ENCODE measurements at regions not wholly inside any gene's neighbourhood (a gene's known extent, or its start where the extent isn't known, plus 50 kb on each side); places are given as distances from the start of the nearest gene placed in this dataset.

DNA sequence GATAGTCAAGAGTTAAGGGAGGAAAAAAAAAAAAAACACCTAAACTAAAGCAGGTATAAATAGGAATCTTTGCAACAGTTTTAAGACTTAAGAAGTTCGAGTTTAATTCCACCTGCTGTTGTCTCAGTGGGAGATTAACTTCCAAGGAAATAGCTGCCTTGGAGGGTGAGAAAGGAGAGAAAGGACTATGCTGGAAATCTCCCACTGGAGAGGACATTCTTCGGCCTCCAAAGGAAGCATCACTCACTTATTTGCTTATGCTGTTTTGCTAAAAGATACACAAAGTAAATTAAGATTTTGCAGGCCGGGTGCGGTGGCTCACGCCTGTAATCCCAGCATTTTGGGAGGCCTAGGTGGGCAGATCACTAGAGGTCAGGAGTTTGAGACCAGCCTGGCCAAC lies 317.9 kb upstream of the MPDZ start:
- intact Hi-C loops (cut with DNase I), result no loop called here

DNA sequence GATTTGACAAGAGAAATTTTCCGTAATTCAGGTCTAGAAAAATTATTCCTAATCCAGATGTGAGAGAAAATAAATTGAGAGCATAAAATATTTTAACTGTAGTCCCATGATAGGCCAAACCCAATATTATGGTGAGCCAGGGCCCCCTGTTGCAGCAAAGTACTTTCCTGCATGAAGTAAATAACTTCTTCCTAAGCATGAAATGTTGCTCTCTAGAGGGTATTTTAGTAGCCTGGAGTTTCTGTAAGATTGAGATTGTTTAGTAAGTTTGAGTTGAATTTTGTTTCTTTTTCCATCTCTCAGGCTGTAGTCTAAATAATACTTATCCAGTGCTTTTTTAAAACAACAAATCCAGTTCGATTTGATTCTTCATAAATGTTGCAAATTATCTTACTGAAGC lies 317.5 kb upstream of the MPDZ start:
- no peak for DNase-seq
- intact Hi-C loops (cut with DNase I), result no loop called here

More for the DNA sequence above, 317.9 kb upstream of the MPDZ start:
- DNase-seq, result no peak

DNA sequence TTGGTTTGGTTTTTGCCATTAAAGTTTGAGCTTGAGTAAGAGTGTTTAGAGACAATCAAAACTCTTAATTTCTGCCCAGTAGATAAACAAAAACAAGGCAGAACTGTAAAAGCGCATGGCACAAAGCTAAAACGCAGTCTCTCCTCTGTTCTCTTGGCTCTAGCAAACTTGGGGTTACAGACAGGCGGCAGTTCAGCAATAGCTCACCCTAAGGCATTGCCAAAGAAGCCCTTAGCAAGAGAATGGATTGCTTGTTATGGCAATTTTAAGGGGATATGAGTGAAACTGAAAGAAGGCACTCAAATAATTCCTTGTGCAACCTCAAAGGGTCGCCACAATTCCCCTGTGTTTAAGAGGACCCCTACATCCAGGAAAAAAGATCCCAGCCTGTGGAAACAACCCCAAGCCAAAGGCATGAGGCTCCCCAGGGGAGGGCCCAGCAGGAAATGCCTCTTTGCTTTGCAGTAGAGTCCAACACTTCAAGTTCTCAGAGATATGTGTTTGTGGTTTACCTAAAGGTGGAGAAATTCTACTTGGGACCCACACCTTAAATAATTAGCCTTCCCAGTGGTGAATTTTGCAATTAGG lies 317.0 kb upstream of the MPDZ start:
- intact Hi-C loops (cut with DNase I), result no loop called here
- no peak for DNase-seq

DNA sequence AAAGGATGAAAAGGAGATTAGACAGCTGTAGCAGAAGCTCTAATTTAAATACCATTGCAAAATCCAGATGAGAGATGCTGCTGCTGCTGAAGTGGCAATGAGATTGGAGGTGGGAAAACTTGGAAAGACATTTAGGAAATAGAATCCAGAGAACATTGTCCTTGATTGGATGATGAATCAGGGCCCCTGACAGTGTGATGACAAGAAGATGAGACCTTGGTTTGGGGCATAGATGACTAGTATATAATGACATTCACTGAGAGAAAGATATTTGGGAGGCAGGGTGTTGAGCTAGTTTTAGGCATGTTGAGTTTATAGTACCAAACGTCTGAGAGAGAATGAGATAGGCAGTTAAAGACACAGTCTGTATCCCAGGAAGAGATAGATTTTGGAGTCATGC lies 311.5 kb upstream of the MPDZ start:
- intact Hi-C loops (cut with DNase I), result no loop called here
- DNase-seq, result no peak

DNA sequence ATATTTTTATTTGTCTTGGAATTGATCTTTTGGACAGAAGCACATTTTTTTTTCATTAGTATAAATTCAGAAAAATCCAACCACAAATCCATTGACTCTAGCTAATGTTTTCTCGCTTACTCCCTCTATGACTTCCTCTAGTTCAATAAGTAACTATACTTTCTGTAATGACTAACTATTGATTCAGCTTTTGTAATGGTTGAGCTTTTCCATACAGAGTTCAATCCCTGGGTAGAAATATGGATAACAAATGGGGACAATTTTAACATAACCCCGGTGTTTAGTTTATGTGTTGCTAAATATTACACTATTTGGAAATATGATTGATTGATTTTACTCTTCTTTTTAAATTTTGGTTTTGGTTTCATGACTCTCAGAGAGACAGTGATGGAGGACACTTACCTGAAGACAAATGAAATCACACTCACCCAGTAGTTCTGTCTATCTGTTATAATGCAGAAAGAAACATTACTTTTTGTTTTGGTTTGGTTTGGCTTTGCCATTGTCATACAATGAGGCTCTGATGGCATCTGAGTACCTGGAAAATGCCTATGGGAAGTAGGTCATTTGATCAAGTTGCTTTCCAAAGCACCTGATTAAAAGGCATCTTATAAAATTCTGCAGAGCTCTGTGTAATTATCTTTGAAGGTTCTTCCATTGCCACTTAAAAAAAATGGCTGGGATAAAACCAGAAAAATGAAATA lies 309.7 kb upstream of the MPDZ start:
- DNase-seq, result no peak
- intact Hi-C loops (cut with DNase I), result loop anchor here (5.0 kb wide), 1 partner anchor 147 kb away; no protein-coding TSS in a partner anchor

DNA sequence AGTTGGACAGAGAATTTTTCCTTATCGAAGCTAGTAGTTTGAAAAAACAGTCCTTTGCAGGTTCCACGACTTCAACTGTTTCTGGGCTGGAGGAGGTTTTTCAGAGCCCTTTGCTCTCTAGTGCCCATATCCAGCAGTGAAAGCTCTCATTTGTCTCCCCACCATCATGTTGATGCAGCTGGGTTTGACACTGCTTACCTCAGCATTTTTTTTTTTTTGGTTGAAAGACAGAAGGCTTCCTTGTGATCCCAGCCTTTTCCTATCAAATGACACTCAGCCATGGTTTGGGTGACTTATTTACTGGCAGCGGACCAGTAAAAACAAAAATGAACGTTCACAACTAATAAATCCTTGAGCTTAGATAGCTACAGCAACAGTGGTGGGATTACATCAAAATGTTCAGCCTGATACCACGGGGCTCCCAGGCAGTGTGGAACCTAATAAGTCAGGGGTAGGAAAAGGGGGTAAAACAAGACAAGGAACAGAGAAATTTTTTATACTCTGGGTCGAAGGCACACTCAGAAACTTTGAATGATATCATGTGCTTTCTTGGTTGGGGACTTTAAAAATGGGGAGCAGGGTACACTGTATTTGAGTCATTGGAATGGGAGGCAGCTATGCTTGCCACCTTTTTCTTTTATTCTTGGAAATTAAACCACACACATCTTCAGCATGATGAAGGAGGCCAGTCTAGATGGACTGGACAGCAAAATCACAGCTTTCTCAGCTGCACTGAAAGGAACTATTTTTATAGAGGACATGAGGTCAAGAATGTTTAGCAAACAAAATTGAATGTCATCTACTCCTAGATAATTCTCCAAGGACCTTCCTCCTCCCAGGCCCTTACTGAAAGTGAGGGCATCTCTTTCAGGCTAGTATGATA lies 308.9 kb upstream of the MPDZ start:
- intact Hi-C loops (cut with DNase I), result loop anchor here (5.0 kb wide), 1 partner anchor 146 kb away; no protein-coding TSS in a partner anchor
- peak in 16 of 42 donors; percentile 16 to 59 (median 30) for DNase-seq

DNA sequence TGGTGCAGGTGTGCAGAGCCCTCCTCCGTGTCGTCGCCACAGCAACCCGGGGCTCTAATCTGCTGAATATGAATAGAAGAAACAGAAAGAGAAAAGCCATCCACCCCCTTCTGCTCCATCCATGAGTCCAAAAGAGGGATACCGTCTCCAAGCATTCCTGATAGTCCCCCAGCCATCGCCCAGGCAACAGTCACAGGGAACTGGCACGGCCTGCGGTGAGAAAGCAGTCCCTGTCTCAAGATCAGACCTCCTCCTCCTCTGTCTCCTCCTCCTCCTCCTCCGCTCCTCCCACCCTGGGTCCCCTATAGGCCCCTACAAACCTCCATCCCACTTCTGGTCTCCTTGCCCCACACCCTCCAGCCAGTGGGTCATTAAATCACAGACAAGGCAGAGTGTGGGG lies 308.1 kb upstream of the MPDZ start:
- peak in 36 of 42 donors; percentile 16 to 66 (median 42) for DNase-seq
- intact Hi-C loops (cut with DNase I), result loop anchor here (2.0 to 5.0 kb wide), 2 partner anchors 19 to 145 kb away; no protein-coding TSS in a partner anchor

DNA sequence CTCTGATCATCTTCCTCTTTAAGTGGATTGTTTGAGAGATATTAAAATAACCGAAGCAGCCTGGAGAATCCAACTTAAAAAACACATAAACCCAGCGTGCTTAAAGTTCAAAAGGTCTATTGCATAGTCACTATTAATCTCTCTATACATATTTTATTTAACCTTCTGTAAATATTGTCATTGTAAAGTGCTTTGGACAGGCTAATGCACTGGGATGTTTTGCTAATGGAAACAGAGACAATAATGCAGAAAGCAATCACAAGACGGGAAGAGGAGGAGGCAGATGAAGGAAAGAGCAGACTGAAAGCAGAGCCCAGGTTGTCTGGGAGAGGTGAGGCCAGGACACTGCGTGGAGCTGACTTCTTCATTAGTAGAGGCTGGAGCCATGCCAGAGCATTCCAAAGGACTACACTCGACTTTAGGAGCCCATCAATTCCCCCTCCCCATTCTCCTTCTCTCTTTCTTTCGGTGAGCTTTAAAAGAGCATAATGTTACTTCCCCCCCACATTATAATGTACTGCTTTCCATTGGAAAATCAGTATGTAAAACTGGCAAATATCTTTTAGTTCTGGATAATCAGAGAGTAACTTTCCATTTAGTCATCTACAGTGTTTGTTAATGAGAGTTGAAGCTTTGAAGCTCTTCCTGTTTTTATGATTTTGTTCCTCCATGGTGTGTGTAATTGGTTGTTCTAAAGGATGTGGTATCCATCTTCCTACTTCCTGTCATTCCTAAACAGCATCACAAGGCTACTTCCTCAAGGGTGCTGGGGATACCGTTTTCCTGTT lies 307.3 kb upstream of the MPDZ start:
- intact Hi-C loops (cut with DNase I), result loop anchor here (2.0 to 5.0 kb wide), 2 partner anchors 18 to 144 kb away; no protein-coding TSS in a partner anchor
- DNase-seq, result peak in 5 of 42 donors; percentile 11 to 47 (median 15)

DNA sequence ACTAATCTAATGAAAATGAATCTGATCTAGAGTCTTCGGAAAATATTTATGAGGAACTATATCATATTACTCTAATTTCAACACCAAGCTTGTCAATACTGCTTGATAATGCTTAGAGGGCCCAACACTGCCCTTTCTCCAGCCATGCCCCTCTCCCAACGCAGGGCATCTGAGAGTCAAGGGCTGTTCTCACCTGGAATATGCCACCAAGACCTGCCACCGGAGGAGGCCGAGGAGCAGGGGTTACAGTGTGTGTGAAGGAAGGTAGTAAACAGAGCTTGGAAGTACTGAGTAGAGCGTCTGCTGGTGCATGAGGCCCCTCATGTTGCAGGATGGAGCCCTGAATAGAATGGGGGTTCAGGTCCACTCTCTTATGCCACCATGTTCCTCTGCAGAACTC lies 301.3 kb upstream of the MPDZ start:
- DNase-seq, result no peak
- intact Hi-C loops (cut with DNase I), result no loop called here

DNA sequence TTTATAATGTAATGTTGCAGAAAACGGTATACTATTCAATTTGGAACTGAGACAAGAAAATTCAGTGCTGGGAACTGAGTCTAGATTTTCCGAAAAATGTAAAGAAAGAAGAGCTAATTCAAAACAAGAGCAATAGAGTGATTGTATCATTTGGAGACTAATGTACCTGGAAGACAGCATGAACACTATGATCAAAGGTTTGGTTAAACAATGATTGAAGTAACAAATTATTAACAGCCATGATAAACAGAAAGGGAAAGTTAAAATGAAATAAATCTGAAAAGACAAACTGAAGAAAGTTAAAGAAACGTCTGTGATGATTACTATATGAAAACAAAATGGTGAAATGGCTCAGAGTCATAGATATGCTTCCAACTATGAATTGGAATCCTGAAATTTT lies 300.6 kb upstream of the MPDZ start:
- intact Hi-C loops (cut with DNase I), result no loop called here
- DNase-seq, result no peak

DNA sequence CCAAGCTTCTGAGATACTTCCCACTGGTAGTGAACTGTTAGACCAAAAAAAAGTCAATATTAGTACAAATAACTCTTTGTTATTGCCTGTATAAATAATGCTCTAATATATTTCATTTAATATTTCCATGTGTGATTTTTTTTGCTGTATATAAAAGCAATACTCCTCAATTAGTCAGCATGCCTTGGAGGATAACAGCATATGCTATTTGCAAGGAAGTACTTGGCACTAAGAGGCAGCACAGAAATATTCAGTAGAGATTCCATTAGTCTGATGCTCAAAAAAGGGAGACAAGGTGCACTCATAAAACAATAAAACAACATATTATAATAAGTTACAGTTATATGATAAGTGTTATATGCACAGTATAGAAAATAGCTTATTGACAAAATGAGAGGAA lies 296.6 kb upstream of the MPDZ start:
- no peak for DNase-seq
- intact Hi-C loops (cut with DNase I), result no loop called here

DNA sequence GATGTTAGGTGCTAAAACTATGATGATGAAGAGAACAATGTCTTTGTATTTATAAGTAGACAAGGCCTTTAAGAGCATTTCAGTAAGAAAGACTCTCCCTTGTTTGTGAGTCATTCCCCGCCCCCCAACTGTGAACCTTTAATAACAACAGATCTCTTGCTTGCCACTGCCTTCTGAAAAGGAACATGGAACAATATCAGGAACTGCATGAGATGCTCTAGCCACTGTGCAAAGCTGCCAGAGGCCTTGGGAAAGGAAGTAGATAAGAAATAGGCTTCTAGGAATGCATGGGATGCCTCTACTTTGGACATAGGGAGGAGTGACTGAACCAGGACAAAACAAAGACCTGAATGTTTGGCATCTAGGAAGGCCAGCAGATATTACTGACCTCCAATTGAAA lies 296.1 kb upstream of the MPDZ start:
- DNase-seq, result no peak
- intact Hi-C loops (cut with DNase I), result no loop called here

DNA sequence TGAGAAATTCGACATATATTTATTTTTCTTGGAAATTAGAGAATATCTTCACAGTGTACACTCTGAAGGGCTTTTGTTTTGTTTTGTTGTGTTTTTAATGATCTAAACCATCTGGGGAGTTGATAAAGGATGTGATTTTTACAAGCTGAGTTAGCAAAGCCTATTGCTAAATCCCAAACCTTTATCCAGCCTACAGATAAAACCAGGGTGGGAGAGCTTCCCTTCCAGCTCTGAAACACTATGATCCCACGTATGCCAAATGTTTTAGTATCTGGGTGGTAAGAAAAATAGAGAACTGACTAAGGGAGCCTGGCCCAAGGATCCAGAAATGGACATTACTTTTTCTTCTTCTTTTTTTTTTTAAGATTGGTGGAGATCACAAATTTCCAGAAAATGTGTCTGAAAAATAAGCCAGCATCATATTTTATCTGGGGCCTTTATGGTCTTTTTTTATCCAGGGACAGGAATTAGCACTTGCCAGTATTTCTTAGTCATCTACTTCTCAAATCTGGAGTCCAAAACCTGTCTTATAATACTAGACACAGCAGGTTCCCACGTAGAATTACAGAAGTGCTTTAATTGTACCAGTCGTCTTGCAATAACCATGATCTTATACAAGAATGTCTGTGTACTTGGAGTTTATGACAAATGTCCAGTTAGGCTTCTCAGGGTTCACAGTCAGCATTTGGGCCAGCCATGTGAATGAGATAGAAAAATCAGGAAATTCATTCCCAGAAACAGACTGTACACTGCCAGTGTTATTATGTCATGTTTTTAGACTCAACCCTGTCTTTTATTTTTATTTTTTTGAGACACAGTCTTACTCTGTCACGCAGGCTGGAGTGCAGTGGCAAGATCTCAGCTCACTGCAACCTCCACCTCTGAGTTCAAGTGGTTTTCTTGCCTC lies 290.8 kb upstream of the MPDZ start:
- intact Hi-C loops (cut with DNase I), result no loop called here
- DNase-seq, result no peak

DNA sequence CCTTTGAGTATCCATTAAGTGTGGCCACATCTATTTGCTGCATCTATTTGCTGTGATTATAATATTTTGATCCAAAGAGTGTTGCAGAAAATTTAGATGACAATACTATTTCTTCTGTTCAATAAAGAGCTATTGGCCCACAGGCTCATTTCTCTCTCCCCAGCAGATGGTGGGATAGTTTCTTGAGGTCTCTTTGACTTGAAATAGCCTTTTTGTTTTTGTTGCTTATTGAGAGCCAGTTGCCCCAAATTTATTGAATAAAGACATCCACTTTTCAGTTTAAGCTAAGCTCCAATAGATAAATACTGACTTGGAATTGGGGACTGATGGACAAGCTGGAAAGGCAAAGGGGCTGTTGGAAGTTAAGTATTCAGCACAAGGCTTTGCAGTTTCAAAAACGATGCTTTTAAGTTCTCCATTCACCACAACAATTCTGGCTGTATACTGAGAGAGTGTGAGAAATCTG lies 290.1 kb upstream of the MPDZ start:
- DNase-seq, result peak in 1 of 42 donors; percentile 22
- intact Hi-C loops (cut with DNase I), result loop anchor here (2.0 kb wide), 1 partner anchor 17 kb away; no protein-coding TSS in a partner anchor

DNA sequence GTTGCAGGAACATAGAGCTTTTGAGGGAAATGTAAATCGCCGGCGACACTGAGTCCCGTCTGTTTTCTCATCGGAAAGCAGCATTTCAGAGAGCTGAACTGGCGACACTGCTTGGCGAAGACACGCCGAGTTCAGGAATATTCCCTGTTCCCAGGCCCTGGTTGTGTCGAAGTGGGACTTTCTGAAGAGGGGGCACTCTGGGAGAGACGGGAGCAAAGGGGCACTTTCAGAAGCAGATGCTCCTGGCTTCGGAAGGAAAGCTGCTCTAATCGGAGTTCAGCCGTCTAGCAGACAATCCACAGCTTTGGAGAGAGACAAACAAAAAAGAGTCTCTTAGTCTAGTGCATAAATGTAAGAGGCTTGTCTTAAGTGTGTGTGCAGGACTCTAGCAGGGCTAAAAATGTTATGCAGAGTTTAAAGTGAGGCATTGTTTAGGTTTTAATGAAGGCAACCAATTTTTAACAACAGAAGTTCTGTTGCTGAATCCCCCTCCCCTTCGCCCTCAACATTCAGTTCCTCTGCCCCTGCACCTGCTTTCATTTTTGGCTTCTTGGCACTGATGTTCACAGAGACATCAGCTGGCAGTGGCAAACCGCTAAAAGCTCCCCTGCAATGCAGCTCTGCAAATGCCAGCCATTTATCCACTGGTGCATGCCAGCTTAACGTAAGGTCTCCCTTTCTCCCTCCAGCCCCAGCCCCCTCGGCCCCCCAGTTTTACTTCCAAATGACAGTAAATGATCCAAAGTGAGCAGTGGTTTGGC lies 289.5 kb upstream of the MPDZ start:
- peak; percentile 26 to 77 (median 59) for DNase-seq
- intact Hi-C loops (cut with DNase I), result loop anchor here (2.0 kb wide), 1 partner anchor 18 kb away; no protein-coding TSS in a partner anchor

DNA sequence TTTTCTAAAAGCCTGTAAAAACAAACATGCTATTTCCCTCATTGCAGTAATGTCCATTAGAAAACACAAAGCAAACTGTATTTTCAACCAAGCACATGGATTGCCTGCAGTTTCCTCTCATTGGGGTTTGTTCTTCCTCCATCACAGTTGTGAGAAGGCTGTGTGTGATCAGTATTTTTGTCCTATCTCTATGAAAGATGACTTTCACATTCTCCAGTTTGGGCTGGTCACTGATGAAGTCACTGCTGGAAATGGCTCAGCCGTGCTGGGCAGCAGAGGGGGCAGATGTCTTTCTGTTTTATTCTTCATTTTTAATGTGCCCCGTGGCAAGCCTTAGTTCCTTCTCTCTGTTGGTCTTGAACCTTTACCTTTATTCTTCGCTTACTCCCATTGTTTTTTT lies 288.9 kb upstream of the MPDZ start:
- intact Hi-C loops (cut with DNase I), result loop anchor here (2.0 kb wide), 1 partner anchor 18 kb away; no protein-coding TSS in a partner anchor
- peak in 34 of 42 donors; percentile 12 to 81 (median 59) for DNase-seq

DNA sequence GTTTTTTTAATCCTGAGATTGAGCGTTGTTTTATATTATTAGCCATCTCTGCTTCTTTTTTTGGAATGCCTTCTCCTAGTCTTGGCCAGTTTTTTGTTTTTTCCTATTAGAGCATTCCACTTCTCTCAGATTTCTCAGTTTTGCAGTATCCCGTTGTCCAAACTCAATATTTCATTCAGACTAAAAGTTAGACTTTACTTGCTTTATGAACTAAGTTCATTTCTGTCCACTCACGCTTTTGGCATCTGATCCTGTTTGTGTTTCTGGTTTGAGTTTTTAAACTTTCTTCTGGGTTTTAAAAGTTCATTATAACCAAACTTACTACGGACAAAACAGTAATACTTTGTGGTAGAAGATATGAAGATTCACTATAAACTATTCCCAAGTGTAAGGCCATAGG lies 288.3 kb upstream of the MPDZ start:
- intact Hi-C loops (cut with DNase I), result loop anchor here (2.0 kb wide), 1 partner anchor 19 kb away; no protein-coding TSS in a partner anchor
- no peak for DNase-seq

Measured in head of caudate nucleus (tissue), 42 donors.